Activated T-helper 17 cell treated with anti-CD3 and anti-CD28 coated beads, Interleukin-2, amount 50 U/mL, for 72 hours (primary cell): ENCODE measurements at regions not wholly inside any gene's neighbourhood (a gene's known extent, or its start where the extent isn't known, plus 50 kb on each side); places are given as distances from the start of the nearest gene placed in this dataset.
"Not testable (repeated sequence)": the region's sequence is repeated elsewhere in the genome, so short reads cannot be mapped to it uniquely, and the experiment has no call there.

ENCODE experiments used
- ATAC-seq: fragments of 150-1000 bp; cut with Tn5 transposase; replicated peaks from 2 replicates; pipeline ENCODE4 v1.10.0; 2021; ENCODE audit warnings: mild to moderate bottlenecking, moderate library complexity
- H3K27ac Mint-ChIP-seq: one replicate; pipeline ENCODE4 v1.8.0; 2022; ENCODE audit warnings: mixed read lengths
- H3K27me3 Mint-ChIP-seq: one replicate; pipeline ENCODE4 v1.8.0; 2022; ENCODE audit warnings: mixed read lengths
- H3K36me3 Mint-ChIP-seq: one replicate; pipeline ENCODE4 v1.8.0; 2022; ENCODE audit warnings: low read depth, mild to moderate bottlenecking, mixed read lengths
- H3K4me1 Mint-ChIP-seq: one replicate; pipeline ENCODE4 v1.8.0; 2022; ENCODE audit warnings: mixed read lengths
- H3K4me3 Mint-ChIP-seq: one replicate; pipeline ENCODE4 v1.8.0; 2022; ENCODE audit warnings: mild to moderate bottlenecking, mixed read lengths
- H3K9me3 Mint-ChIP-seq: one replicate; pipeline ENCODE4 v1.8.0; 2022; ENCODE audit warnings: mixed read lengths

- H3K27ac Mint-ChIP-seq = no peak overlapping the region
- no peaks in the 10 kb centered on the region for H3K9me3 Mint-ChIP-seq
- no peaks in the 10 kb centered on the region for H3K36me3 Mint-ChIP-seq
- H3K27me3 Mint-ChIP-seq = peaks cover 21% of the 10 kb centered on the region
- H3K4me3 Mint-ChIP-seq = no peak overlapping the region
- H3K4me1 Mint-ChIP-seq = no peaks in the 10 kb centered on the region
- no peak for ATAC-seq
Observed at GRCh38 chr10:62475551-62475950, 101.4 kb downstream of the ZNF365 start.

DNA sequence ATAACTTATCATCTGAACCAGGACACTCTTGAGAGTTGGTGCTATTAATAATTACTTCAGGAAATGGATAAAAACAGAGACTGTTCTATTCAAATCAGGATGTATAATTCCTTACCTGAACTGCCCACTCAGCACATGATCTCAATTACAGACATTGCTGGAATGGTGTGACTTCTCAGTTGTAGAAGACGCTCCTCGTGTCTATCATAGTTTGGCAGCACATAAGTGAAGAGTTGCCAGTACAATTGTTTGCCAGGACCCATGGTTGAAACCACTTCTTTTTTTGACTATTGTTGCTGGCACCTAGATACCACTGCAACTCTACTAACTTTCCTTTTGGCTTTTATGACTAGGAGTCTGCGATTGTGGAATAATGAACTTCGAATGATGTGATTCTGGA lies 105.4 kb downstream of the ZNF365 start:
- Mint-ChIP-seq H3K27ac (no peak overlapping the region), H3K27me3 (peaks cover 5% of the 10 kb centered on the region), H3K4me3 (no peak overlapping the region), H3K4me1 (peaks cover 4% of the 10 kb centered on the region), H3K36me3 (no peaks in the 10 kb centered on the region), H3K9me3 (no peaks in the 10 kb centered on the region)
- no peak for ATAC-seq

DNA sequence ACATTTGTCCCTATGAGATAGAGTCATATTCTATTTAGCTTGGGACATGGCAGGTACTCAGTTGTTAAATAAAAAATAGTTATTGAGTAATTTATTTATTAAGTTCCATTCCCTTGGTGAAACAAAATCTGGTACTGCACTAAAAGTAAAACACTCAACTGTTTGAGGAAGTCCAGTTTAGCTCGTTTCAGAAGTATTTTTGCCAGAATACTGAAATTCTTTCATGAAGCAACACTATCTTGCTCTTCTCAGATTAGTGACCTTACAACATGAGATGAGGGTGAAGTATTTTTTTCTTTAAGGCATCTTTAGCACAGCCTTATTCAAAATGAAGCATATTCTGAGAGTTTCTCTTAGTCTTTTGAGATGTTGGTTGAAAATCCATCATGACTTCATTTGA lies 106.0 kb downstream of the ZNF365 start:
- H3K27ac Mint-ChIP-seq = no peak overlapping the region
- peaks cover 4% of the 10 kb centered on the region for H3K4me1 Mint-ChIP-seq
- no peaks in the 10 kb centered on the region for H3K9me3 Mint-ChIP-seq
- no peaks in the 10 kb centered on the region for H3K36me3 Mint-ChIP-seq
- no peak overlapping the region for H3K4me3 Mint-ChIP-seq
- H3K27me3 Mint-ChIP-seq = peaks cover 3% of the 10 kb centered on the region
- no peak for ATAC-seq

DNA sequence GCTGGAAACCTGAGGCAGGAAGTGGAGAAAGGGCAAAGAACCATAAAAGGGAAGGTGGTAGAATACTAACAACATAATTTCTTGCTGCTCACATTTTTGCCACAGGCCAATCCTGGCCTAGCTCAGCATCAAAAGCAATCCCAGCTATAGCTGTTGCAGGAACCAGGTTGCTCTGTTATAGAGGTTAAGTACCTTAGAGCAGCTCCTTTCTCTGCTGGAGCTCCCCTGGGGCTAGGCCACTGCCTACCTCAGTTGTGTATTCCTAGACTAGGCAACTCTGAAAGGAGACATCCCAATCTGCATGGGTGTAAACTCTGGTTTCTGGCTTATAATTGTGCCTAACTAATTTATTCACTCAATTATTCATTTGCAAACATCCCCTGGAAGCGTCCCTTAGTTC lies 108.4 kb downstream of the ZNF365 start:
- Mint-ChIP-seq H3K36me3 (no peaks in the 10 kb centered on the region), H3K27ac (no peak overlapping the region), H3K4me1 (peaks cover 4% of the 10 kb centered on the region), H3K27me3 (peaks cover 3% of the 10 kb centered on the region), H3K4me3 (no peak overlapping the region), H3K9me3 (no peaks in the 10 kb centered on the region)
- no peak for ATAC-seq

- Mint-ChIP-seq H3K36me3 (no peaks in the 10 kb centered on the region), H3K9me3 (no peaks in the 10 kb centered on the region), H3K4me1 (no peaks in the 10 kb centered on the region)
Observed at GRCh38 chr10:62491597-62491996, 117.4 kb downstream of the ZNF365 start.

GRCh38 chr10:62492012-62492869 lies 118.1 kb downstream of the ZNF365 start:
- ATAC-seq = no peak
- peaks cover 5% of the 10 kb centered on the region for H3K27me3 Mint-ChIP-seq
- H3K4me1 Mint-ChIP-seq = no peaks in the 10 kb centered on the region
- no peak overlapping the region for H3K4me3 Mint-ChIP-seq
- no peak overlapping the region for H3K27ac Mint-ChIP-seq
- H3K9me3 Mint-ChIP-seq = no peaks in the 10 kb centered on the region
- no peaks in the 10 kb centered on the region for H3K36me3 Mint-ChIP-seq

More at GRCh38 chr10:62491597-62491996, 117.4 kb downstream of the ZNF365 start:
- H3K27ac Mint-ChIP-seq = no peak overlapping the region
- H3K4me3 Mint-ChIP-seq = no peak overlapping the region
- peaks cover 5% of the 10 kb centered on the region for H3K27me3 Mint-ChIP-seq
- no peak for ATAC-seq

DNA sequence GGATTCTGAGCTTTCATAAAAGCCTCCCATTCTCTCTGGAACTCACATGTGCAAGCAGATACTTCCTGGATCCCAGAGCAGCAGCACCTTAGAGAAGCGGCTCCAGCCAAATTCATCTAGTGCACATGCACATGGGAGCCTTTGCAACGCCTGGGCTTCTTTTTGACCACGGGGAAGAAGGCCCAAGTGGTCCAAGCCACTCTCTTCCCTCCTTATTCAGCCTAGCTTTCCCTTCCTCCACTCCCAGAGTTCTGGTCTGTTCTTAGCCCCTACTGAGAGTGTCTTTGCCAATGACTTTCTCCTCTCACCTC lies 118.7 kb downstream of the ZNF365 start:
- no peak for ATAC-seq
- Mint-ChIP-seq H3K36me3 (no peaks in the 10 kb centered on the region), H3K9me3 (no peaks in the 10 kb centered on the region), H3K4me1 (no peaks in the 10 kb centered on the region), H3K27ac (no peak overlapping the region), H3K27me3 (peaks cover 5% of the 10 kb centered on the region), H3K4me3 (no peak overlapping the region)

- H3K27me3 Mint-ChIP-seq = peaks cover 17% of the 10 kb centered on the region
- no peaks in the 10 kb centered on the region for H3K9me3 Mint-ChIP-seq
- no peaks in the 10 kb centered on the region for H3K36me3 Mint-ChIP-seq
- ATAC-seq = no peak
- H3K4me3 Mint-ChIP-seq = no peak overlapping the region
- H3K4me1 Mint-ChIP-seq = no peaks in the 10 kb centered on the region
- no peak overlapping the region for H3K27ac Mint-ChIP-seq
Observed at GRCh38 chr10:62496925-62497324, 122.8 kb downstream of the ZNF365 start.

DNA sequence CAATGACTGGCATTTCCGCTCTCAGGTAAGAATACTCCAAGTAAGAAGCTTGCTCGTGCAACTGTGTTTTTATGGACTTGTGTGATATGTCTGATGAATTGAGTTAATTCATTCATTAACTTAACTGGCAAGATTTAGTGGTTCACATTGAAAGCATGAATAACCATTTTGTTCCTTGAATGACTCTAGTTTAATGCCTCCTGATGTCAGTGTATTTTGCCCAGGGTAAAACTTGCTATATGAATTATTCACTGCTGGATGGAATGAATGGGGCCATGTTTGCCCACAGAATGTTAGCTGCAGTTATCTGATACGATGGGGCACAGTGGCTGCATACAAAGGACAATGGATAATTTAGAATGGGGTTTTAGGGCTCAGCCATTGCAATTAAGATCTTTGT lies 124.1 kb downstream of the ZNF365 start:
- H3K27me3 Mint-ChIP-seq = peaks cover 19% of the 10 kb centered on the region
- H3K27ac Mint-ChIP-seq = no peak overlapping the region
- no peaks in the 10 kb centered on the region for H3K9me3 Mint-ChIP-seq
- ATAC-seq = no peak
- no peaks in the 10 kb centered on the region for H3K4me1 Mint-ChIP-seq
- no peaks in the 10 kb centered on the region for H3K36me3 Mint-ChIP-seq
- H3K4me3 Mint-ChIP-seq = no peak overlapping the region

DNA sequence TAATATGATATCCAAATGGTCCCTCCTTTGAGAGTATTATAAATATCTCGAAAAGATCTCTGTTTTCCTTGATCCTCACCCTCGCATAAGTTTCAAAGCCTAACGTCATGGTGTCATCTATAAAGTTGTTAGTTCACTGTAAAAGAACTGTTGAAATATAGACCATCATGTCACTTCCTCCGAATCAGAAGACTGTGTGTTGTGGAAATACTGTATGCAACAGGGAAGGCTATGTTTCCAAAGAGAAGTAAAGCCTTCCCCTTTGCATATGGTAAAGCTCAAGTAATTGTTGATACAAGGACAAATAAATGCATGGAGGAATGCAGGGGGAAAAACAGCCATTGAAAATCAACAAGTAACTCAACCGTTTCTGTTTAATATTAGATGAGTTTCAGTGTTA lies 125.9 kb downstream of the ZNF365 start:
- H3K27me3 Mint-ChIP-seq = peaks cover 14% of the 10 kb centered on the region
- not testable (repeated sequence) for H3K4me1 Mint-ChIP-seq, H3K36me3 Mint-ChIP-seq, H3K9me3 Mint-ChIP-seq, H3K4me3 Mint-ChIP-seq, ATAC-seq, H3K27ac Mint-ChIP-seq

DNA sequence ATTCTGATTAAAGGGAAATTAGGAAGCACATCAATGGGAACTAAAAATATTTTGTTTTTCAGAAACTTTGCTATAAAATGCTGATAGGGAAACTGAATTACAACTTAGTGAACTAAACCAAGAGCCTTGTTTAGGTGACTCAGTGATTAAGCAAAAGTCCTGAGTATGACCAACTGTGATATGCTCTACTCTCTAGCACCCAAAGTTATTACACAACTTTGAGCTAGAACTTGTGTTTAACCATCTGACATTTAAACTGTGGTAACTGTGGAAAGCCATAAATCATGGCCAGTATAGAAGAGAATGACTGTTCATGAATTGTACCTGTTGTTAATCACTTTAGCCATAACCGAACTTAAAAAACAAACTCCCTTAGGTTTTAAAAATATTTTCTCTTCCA lies 127.4 kb downstream of the ZNF365 start:
- Mint-ChIP-seq H3K36me3 (no peaks in the 10 kb centered on the region), H3K9me3 (no peaks in the 10 kb centered on the region), H3K27me3 (peaks cover 14% of the 10 kb centered on the region), H3K4me3 (no peak overlapping the region), H3K27ac (no peak overlapping the region), H3K4me1 (no peaks in the 10 kb centered on the region)
- no peak for ATAC-seq

DNA sequence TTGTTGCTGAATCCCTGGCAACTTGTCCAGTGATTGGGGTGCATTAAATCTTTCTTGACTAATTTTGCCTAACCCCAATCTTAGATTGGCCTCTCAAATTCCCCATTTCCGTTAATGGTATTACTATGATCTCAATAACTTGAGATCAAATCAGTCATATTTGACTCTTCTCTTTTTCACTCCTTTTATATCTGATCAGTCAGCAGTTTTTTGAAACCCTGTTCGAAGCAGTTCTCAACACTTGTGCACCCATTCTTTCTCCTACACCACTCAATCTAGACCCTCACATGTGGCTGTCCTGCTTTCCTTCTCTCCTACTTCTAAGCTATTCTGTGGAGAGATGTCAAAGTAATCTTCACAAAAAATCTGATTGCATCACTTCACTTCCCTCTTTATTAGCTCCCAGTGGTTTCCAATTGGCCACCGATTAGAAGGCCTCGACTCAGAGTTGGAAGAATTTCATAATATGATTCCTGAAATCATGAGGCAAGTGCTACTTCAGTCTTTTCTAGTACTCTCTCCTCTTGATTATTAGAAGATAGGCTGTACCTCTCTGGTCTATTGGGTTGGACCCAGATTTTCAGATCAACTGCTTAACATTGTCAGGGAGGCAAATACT lies 128.9 kb downstream of the ZNF365 start:
- Mint-ChIP-seq H3K4me1 (no peaks in the 10 kb centered on the region), H3K4me3 (no peak overlapping the region), H3K9me3 (no peaks in the 10 kb centered on the region), H3K27me3 (peaks cover 14% of the 10 kb centered on the region), H3K27ac (no peak overlapping the region), H3K36me3 (no peaks in the 10 kb centered on the region)
- no peak for ATAC-seq

DNA sequence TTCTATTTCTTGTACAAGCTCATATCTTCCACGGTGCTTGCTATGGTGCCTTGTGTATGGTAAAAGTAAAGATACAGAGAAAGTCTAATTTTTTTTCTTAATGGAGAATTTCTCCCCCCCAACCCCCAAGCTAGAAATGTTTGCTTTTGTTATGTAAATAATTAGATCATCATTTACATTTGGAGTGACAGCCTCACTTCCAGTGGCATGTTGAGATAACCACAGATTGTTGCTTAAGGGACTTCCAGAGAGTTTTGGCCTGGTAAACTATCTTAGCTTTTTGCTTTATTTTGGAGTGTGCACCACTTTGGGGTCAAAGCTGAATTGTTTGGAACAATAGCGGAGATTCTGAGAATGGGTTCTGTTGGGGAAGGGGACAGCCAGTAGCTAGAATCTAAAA lies 129.7 kb downstream of the ZNF365 start:
- no peaks in the 10 kb centered on the region for H3K9me3 Mint-ChIP-seq
- H3K36me3 Mint-ChIP-seq = no peaks in the 10 kb centered on the region
- H3K4me3 Mint-ChIP-seq = no peak overlapping the region
- H3K27ac Mint-ChIP-seq = no peak overlapping the region
- H3K27me3 Mint-ChIP-seq = peaks cover 14% of the 10 kb centered on the region
- no peaks in the 10 kb centered on the region for H3K4me1 Mint-ChIP-seq
- no peak for ATAC-seq

DNA sequence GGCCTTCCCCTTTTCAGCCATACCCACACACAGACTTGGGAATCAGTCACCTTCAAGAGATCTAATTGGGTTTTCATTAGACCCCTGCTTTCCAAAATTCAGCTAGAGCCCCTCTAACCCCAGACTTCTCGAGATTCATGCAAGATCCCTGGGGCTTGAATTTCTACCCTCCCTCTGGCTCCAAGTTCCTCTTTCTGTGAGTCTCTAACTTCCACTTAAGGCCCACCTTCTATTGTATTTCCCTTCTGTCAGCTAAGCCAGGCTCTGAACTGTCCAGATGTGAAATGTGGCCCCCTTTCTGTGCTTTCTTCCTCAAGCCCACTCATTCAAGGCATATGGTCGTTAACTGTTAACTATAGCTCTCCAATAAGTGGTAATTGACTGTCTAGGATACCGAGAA lies 132.2 kb downstream of the ZNF365 start:
- no peak for ATAC-seq
- Mint-ChIP-seq H3K27me3 (peaks cover 8% of the 10 kb centered on the region), H3K36me3 (no peaks in the 10 kb centered on the region), H3K9me3 (no peaks in the 10 kb centered on the region), H3K4me1 (no peaks in the 10 kb centered on the region), H3K4me3 (no peak overlapping the region), H3K27ac (no peak overlapping the region)

DNA sequence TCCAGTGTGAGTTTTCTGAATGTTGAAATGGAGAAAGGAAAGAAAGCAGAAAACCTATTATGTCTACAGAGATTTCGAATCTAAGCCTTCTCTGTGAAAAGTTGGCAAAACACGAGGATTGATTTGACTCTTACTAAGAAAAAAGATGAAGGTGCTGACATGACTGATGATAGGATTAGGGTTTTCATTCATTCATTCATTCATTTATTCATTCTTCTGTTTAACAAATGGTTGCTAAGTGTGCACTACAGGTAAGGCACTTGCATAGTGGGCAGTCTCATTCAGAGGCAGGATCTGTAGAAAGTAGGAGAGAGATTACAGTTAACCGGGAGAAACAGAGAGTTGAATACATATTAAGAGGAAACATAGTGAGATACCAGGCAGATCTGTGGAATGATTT lies 137.1 kb downstream of the ZNF365 start:
- Mint-ChIP-seq H3K4me1 (no peaks in the 10 kb centered on the region), H3K9me3 (no peaks in the 10 kb centered on the region), H3K4me3 (no peak overlapping the region), H3K36me3 (no peaks in the 10 kb centered on the region), H3K27ac (no peak overlapping the region), H3K27me3 (peaks cover 11% of the 10 kb centered on the region)
- ATAC-seq = peak; percentile 26
